Islet precursor cell (in vitro differentiated cells): ENCODE measurements at regions not wholly inside any gene's neighbourhood (a gene's known extent, or its start where the extent isn't known, plus 50 kb on each side); places are given as distances from the start of the nearest gene placed in this dataset.
"Not testable (repeated sequence)": the region's sequence is repeated elsewhere in the genome, so short reads cannot be mapped to it uniquely, and the experiment has no call there.

Experiments
- DNase-seq: peaks from one replicate; pipeline ENCODE4 v3.0.0-alpha.2; 2018

DNA sequence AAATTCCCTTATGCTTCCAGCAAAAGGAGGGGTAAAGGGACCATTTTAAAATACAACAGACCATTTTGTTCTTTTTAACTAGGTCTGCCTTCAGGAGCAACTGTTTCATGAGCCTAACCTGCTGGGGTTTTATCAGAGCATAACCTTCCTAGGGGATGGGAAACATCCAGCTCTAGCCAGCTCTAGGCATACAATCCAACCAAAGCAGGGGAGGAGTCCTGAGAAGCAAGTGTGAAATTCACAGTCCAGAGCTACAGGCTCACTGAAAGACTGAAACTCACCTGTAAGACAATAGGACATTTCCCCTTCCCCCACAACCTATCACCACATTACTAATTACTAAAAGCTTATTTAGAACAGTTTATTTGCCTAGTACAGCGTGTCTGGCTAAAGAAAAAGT lies 1296.6 kb upstream of the DDX18 start:
- no peak for DNase-seq

DNA sequence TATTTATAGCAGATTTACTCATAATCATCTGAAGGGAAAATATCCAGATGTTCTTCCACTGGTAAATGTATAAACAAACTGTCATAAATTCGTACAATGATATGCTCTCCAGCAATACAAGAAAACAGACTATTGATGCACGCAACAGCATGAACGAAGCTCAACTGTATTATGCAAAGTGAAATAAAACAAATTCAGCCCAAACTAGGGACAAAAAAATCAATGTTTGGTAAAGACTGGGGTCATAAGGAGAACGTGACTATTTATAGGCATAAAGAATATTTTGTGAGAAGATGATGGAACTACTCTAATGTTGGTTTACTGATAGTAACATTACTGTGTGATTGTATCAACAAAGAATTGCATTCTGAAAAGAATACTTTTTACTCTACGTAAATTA lies 1276.7 kb upstream of the DDX18 start:
- DNase-seq = no peak

DNA sequence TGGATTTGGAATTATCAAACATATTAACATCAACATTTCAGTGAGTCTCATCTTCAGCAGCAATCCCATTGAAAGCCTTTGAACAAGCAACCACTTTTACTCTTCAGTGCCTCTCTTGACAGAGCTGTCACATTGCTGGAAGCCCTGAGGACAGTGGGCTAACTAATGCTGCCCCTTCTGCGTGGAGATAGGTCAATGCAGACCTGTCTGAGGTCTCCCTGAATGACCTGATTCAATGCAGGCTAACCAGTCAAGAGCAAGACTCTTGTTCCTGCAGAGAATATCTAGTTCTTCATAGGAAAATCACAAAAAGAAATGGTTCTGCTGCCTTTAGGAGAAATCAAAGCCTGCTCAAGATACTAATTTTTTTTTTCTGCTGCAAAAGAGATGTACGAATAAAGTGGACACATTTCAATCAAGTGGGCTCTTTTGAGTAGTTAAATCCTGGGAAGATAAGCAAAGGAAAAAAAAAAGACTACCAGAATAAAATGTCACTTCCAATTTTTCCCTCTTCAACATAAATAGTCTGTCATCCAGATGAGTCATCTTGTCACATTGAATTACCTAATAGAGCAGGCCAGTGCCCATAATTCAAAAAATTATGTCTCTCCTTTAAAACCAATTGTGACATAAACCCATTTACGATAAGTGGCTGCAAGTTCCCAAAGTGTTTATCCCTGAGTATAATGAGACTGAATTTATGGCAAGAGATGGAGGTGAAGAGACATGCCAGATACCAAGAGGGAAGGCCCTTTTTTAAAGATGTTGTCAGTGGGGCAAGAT lies 1269.0 kb upstream of the DDX18 start:
- no peak for DNase-seq

DNA sequence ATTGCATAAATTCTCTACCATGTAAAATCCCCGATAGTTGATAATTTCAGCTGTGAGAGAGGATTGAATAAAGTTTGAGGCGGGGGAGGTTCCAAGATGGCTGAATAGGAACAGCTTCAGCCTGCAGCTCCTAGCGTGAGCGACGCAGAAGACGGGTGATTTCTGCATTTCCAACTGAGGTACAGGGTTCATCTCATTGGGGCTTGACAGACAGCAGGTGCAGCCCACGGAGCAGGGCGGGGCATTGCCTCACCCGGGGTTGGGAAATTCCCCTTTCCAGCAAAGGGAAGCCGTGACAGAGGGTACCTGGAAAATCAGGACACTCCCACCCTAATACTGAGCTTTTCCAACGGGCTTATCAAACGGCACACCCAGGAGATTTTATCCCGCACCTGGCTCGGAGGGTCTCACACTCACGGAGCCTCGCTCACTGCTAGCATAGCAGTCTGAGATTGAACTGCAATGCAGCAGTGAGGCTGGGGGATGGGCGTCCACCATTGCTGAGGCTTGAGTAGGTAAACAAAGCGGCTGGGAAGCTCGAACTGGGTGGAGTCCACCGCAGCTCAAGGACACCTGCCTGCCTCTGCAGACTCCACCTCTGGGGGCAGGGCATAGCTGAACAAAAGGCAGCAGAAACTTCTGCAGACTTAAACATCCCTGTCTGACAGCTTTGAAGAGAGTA lies 1261.6 kb upstream of the DDX18 start:
- DNase-seq = not testable (repeated sequence)

DNA sequence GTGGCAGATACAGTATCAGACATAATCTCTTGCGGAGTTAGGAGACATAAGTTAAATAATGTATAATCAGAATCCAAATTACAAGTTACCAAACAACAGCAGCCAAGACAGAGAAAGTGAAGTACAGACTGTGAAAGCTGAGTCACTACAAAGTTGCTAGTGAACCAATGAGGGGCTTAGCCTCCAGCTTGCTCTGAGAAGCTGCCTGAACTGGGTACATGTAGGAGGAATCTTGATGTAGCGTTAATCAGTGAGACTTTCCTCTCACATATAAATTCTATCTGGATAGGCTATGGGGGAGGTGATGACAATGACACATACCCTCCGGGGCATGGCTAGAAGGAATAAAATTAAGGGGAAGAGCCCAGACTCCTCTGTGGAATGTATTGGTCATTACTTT lies 1234.3 kb upstream of the DDX18 start:
- DNase-seq = no peak

DNA sequence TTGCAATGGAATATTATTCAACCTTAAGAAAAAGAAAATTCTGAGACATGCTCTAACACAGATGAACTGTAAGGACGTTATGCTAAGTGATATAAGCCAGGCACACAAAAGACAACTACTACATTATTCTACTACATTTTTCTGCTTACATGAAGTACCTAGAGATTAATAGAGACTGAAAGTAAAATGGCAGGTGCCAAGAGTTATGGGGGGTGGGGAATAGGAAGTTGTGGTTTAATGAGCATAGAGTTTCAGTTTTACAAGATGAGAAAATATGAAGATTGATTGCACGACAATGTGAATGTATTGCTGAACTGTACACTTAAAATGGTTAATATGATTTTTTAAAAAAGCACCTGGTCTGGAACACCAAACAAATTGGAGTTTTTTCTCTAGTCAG lies 1231.6 kb upstream of the DDX18 start:
- DNase-seq = no peak

DNA sequence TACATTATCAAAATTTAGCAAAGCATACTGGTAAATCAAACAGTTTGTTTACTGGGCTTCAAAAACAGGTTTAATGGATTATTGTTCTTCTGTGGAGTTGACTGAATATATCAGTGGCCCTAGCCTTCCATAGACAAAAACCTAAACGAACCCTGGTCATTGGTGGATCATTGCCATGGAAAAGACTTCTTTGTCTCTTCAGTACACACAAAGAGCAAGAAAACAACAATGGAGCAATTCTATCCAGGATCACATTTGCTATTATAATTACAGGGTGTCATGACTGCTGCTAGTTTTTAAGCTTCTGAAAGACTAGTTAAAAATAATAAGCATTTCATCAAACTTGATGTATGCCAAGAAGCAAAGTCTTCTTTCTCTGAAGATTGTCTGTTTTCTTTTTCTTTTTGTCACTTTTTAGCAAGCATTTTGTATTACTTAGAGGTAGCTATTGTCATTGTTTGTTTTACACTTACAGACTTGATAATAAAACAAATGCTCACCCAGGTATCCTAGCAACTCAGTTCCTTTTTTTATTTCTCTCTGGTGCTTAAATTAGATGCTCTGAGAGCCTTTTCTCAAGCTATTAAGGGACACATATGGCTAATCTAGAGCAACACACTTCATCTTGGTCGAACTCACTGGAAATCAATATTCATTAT lies 1228.7 kb upstream of the DDX18 start:
- no peak for DNase-seq

DNA sequence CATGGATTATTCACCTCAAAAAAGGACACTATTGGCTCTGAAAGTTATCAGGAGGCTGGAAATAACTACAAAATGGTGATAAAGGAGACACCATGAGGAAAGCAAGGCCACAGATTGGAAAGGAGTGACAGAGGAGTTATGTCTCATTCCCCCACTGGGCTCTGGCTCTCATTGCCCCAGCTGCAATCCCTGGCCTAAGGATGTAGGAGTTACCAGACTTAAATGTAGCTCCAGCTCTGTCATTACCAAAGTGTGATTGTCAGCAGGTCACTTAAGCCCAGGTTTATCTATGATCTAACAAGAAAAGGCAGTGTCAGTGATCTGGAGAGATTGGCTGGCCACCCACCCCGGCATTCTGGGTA lies 1228.2 kb upstream of the DDX18 start:
- no peak for DNase-seq
